Glutamatergic neuron (in vitro differentiated cells): ENCODE measurements at regions not wholly inside any gene's neighbourhood (a gene's known extent, or its start where the extent isn't known, plus 50 kb on each side); places are given as distances from the start of the nearest gene placed in this dataset.

Experiments used
- DNase-seq: peaks from one replicate; pipeline ENCODE4 v3.0.0; 2022
- H3K27ac Mint-ChIP-seq: one replicate; pipeline ENCODE4 v1.8.0; 2020; ENCODE audit warnings: mild to moderate bottlenecking, mixed read lengths, inconsistent platforms; ENCODE audit not compliant: unreplicated experiment
- H3K27me3 Mint-ChIP-seq: one replicate; pipeline ENCODE4 v1.8.0; 2020; ENCODE audit warnings: mild to moderate bottlenecking, moderate library complexity, mixed read lengths, inconsistent platforms; ENCODE audit not compliant: unreplicated experiment
- H3K36me3 Mint-ChIP-seq: one replicate; pipeline ENCODE4 v1.8.0; 2020; ENCODE audit warnings: mild to moderate bottlenecking, mixed read lengths, inconsistent platforms; ENCODE audit not compliant: unreplicated experiment
- H3K4me1 Mint-ChIP-seq: one replicate; pipeline ENCODE4 v1.8.0; 2020; ENCODE audit warnings: mild to moderate bottlenecking, low read depth, mixed read lengths, inconsistent platforms; ENCODE audit not compliant: unreplicated experiment
- H3K4me3 Mint-ChIP-seq: one replicate; pipeline ENCODE4 v1.8.0; 2020; ENCODE audit warnings: mild to moderate bottlenecking, mixed read lengths, inconsistent platforms; ENCODE audit not compliant: unreplicated experiment
- H3K9me3 Mint-ChIP-seq: one replicate; pipeline ENCODE4 v1.8.0; 2020; ENCODE audit warnings: mild to moderate bottlenecking, moderate library complexity, mixed read lengths, inconsistent platforms; ENCODE audit not compliant: unreplicated experiment
- CTCF ChIP-seq: fragments of 200-600 bp; sonication (generic); IDR thresholded peaks from one replicate; pipeline ENCODE4 v1.5.0; 2021; ENCODE audit not compliant: partially characterized antibody, unreplicated experiment

- no peak for TF ChIP-seq CTCF
- Mint-ChIP-seq H3K27me3 (peaks cover 2% of the 10 kb centered on the region), H3K36me3 (peaks cover 6% of the 10 kb centered on the region), H3K9me3 (peaks cover 1% of the 10 kb centered on the region), H3K27ac (no peak overlapping the region), H3K4me1 (peaks cover 2% of the 10 kb centered on the region), H3K4me3 (no peak overlapping the region)
- DNase-seq = no peak
These were observed 62.7 kb upstream of the MRPS22 start for GRCh38 chr3:139281096-139281495.

GRCh38 chr3:139281522-139282196 is 62.2 kb upstream of the MRPS22 start:
- Mint-ChIP-seq H3K9me3 (peaks cover 1% of the 10 kb centered on the region), H3K4me1 (peaks cover 2% of the 10 kb centered on the region), H3K27me3 (peaks cover 2% of the 10 kb centered on the region), H3K27ac (no peak overlapping the region), H3K36me3 (peaks cover 6% of the 10 kb centered on the region), H3K4me3 (no peak overlapping the region)
- TF ChIP-seq CTCF = no peak
- no peak for DNase-seq

GRCh38 chr3:139283301-139283700 is 60.5 kb upstream of the MRPS22 start:
- Mint-ChIP-seq H3K36me3 (no peaks in the 10 kb centered on the region), H3K27me3 (peaks cover 2% of the 10 kb centered on the region), H3K27ac (no peak overlapping the region), H3K4me1 (peaks cover 2% of the 10 kb centered on the region), H3K9me3 (peaks cover 1% of the 10 kb centered on the region), H3K4me3 (no peak overlapping the region)
- TF ChIP-seq CTCF = no peak
- DNase-seq = no peak

GRCh38 chr3:139284221-139284620 is 59.6 kb upstream of the MRPS22 start:
- Mint-ChIP-seq H3K9me3 (peaks cover 1% of the 10 kb centered on the region), H3K4me1 (peaks cover 2% of the 10 kb centered on the region), H3K4me3 (no peak overlapping the region), H3K36me3 (no peaks in the 10 kb centered on the region), H3K27ac (no peak overlapping the region), H3K27me3 (peaks cover 2% of the 10 kb centered on the region)
- no peak for TF ChIP-seq CTCF
- DNase-seq = no peak

GRCh38 chr3:139285691-139286090 is 58.1 kb upstream of the MRPS22 start:
- Mint-ChIP-seq H3K27me3 (peaks cover 2% of the 10 kb centered on the region), H3K4me3 (no peak overlapping the region), H3K36me3 (no peaks in the 10 kb centered on the region), H3K27ac (no peak overlapping the region), H3K4me1 (peaks cover 2% of the 10 kb centered on the region), H3K9me3 (no peaks in the 10 kb centered on the region)
- TF ChIP-seq CTCF = no peak
- DNase-seq = no peak
